ENCODE measurements at regions not wholly inside any gene's neighbourhood (a gene's known extent, or its start where the extent isn't known, plus 50 kb on each side); places are given as distances from the start of the nearest gene placed in this dataset.

DNA sequence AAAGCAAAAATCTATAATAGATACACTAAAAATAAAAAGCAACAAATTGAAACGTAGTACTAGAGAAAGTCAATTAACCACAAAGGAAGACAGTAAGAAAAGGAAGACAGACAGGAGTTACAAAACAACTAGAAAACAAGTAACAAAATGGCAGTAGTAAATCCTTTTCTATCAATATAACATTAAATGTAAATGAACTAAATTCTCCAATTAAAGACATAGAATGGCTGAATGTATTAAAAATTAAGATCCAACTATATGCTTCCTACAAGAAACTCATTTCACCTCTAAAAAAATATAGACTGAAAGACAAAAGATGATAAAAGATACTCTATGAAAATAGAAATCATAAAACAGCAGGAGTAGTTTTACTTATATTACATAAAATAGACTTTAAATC is 79.1 kb downstream of the CTH start:
- TF ChIP-seq, protein P1, sequence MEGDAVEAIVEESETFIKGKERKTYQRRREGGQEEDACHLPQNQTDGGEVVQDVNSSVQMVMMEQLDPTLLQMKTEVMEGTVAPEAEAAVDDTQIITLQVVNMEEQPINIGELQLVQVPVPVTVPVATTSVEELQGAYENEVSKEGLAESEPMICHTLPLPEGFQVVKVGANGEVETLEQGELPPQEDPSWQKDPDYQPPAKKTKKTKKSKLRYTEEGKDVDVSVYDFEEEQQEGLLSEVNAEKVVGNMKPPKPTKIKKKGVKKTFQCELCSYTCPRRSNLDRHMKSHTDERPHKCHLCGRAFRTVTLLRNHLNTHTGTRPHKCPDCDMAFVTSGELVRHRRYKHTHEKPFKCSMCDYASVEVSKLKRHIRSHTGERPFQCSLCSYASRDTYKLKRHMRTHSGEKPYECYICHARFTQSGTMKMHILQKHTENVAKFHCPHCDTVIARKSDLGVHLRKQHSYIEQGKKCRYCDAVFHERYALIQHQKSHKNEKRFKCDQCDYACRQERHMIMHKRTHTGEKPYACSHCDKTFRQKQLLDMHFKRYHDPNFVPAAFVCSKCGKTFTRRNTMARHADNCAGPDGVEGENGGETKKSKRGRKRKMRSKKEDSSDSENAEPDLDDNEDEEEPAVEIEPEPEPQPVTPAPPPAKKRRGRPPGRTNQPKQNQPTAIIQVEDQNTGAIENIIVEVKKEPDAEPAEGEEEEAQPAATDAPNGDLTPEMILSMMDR (IDR thresholded peaks at IDR 0.05), result no peak
- TF ChIP-seq POLR2A (IDR thresholded peaks at IDR 0.05), result no peak
- WGBS, 2 donors, result 92 to 96% methylated on average over 1 of the region's 1 CpG
- Histone ChIP-seq H3K27me3 (no peaks in the 10 kb centered on the region), H3K4me1 (peaks cover 0 to 6% of the 10 kb centered on the region in 2 donors), H3K27ac (no peak overlapping the region), H3K4me3 (replicated peaks in 1 of 3) (no peak overlapping the region), H3K9me3 (no peaks in the 10 kb centered on the region), H3K36me3 (no peaks in the 10 kb centered on the region)
- intact Hi-C loops (cut with DNase I), result no loop called here
- no peak for DNase-seq

- intact Hi-C loops (cut with DNase I), result no loop called here
- no peak overlapping the region for H3K4me3 ChIP-seq (replicated peaks in 1 of 3)
- WGBS, 2 donors, result 78 to 84% methylated on average over 2 of the region's 2 CpGs
- H3K27me3 ChIP-seq, result no peaks in the 10 kb centered on the region
- TF ChIP-seq, protein P1 (IDR thresholded peaks at IDR 0.05), result no peak
- TF ChIP-seq POLR2A (IDR thresholded peaks at IDR 0.05), result no peak
- no peaks in the 10 kb centered on the region for H3K4me1 ChIP-seq
- no peak for DNase-seq
- no peaks in the 10 kb centered on the region for H3K9me3 ChIP-seq
- H3K27ac ChIP-seq, result no peak overlapping the region
- no peaks in the 10 kb centered on the region for H3K36me3 ChIP-seq
These were observed 84.3 kb downstream of the CTH start for GRCh38 chr1:70495370-70495769.

DNA sequence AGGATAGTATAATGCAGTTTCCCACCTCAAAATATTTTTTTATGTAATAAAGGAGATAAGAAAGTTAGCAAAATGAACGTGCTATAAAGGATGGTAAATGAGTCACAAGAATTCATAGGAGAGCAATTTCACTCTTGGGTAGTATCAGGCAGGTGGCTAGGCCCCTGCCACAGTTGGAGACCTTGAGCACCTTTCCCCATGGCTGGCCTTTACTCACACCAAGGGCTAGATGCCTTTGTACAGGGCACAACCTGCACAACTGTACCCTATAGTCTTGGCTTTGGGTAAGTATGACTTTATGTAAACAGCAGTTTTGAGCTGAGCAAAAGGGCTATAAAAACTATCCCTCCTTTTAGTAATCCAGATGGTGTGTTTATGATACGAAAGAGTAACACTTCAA is 85.1 kb downstream of the CTH start:
- Histone ChIP-seq H3K27me3 (no peaks in the 10 kb centered on the region), H3K36me3 (no peaks in the 10 kb centered on the region), H3K27ac (no peak overlapping the region), H3K9me3 (no peaks in the 10 kb centered on the region), H3K4me1 (no peaks in the 10 kb centered on the region), H3K4me3 (replicated peaks in 1 of 3) (no peak overlapping the region)
- TF ChIP-seq POLR2A (IDR thresholded peaks at IDR 0.05), result no peak
- TF ChIP-seq, protein P1 (IDR thresholded peaks at IDR 0.05), result no peak
- no peak for DNase-seq
- WGBS, 2 donors, result 83% methylated on average over 2 of the region's 2 CpGs
- intact Hi-C loops (cut with DNase I), result no loop called here

DNA sequence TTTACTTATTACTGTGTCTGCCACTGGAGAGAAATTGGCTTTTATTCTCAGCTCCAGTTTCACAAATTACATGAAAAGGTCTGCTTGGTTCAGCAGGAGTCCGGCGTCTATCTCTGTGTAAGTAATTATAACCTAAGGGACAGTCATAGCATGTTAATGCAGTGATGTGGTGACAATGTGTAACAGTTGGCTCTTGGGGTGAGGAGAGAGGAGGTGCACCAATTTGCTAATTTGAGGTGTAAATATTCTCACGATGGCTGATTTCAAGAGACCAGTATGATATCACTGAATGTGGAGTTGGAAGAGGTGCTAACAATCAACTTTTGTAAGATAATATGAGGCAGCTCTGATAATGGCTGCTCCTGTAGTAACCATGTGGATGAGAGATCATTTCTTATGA is 86.1 kb downstream of the CTH start:
- no peak for TF ChIP-seq POLR2A (IDR thresholded peaks at IDR 0.05)
- TF ChIP-seq, protein P1 (IDR thresholded peaks at IDR 0.05), result no peak
- intact Hi-C loops (cut with DNase I), result no loop called here
- H3K4me3 ChIP-seq (replicated peaks in 1 of 3), result no peak overlapping the region
- no peaks in the 10 kb centered on the region for H3K27me3 ChIP-seq
- no peak for DNase-seq
- no peaks in the 10 kb centered on the region for H3K4me1 ChIP-seq
- 72 to 81% methylated on average over 3 of the region's 3 CpGs for WGBS, 2 donors
- H3K9me3 ChIP-seq, result no peaks in the 10 kb centered on the region
- no peak overlapping the region for H3K27ac ChIP-seq
- no peaks in the 10 kb centered on the region for H3K36me3 ChIP-seq

GRCh38 chr1:70498666-70499065 is 87.6 kb downstream of the CTH start:
- WGBS, 2 donors, result 39 to 45% methylated on average over 2 of the region's 2 CpGs
- no peaks in the 10 kb centered on the region for H3K4me1 ChIP-seq
- no peaks in the 10 kb centered on the region for H3K27me3 ChIP-seq
- no peak for DNase-seq
- intact Hi-C loops (cut with DNase I), result no loop called here
- no peaks in the 10 kb centered on the region for H3K9me3 ChIP-seq
- no peaks in the 10 kb centered on the region for H3K36me3 ChIP-seq
- H3K4me3 ChIP-seq (replicated peaks in 1 of 3), result no peak overlapping the region
- no peak overlapping the region for H3K27ac ChIP-seq
- TF ChIP-seq POLR2A (IDR thresholded peaks at IDR 0.05), result no peak
- TF ChIP-seq, protein P1 (IDR thresholded peaks at IDR 0.05), result no peak

Measured in thyroid gland (tissue), 4 donors.